ENCODE measurements at regions not wholly inside any gene's neighbourhood (a gene's known extent, or its start where the extent isn't known, plus 50 kb on each side); places are given as distances from the start of the nearest gene placed in this dataset.

DNA sequence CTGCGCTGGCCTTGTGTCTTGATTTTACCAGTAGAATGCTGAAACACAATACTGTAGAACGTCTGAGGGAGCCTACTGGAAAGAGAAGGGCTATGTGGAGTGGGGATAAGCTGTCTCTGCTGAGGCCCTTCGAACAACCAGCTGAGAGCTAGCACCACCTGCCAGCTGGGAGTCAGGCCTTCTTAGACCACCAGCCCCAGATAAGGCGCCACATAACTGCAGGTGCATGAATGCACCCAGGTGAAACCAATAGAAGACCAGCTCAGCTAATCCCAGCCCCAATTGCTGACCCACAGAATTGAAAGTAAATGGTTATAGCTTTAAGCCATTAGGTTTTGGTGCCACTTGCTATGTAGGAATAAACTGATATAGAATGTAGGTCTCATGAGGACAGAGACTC, 438.4 kb downstream of the ADRA2A start:
- H2AFZ ChIP-seq (ENCODE audit: control insufficient read depth, low read depth, low read length), result no peak overlapping the region
- FAIRE-seq (no peak), DNase-seq (ENCODE audit: low read depth, low spot score) (no peak), ATAC-seq (no peak)
- H4K20me1 ChIP-seq (ENCODE audit: control insufficient read depth, insufficient read depth), result no peaks in the 10 kb centered on the region
- H3K9me3 ChIP-seq (replicated peaks; ENCODE audit: control insufficient read depth, insufficient read depth, low read length), result no peaks in the 10 kb centered on the region
- H3K4me1 ChIP-seq (ENCODE audit: control insufficient read depth, insufficient read depth, low read length), result no peaks in the 10 kb centered on the region
- H3K27me3 ChIP-seq (replicated peaks in 1 of 2; ENCODE audit: control insufficient read depth in 2 of 2, insufficient read depth in 2 of 2, low read length in 1 of 2), result no peaks in the 10 kb centered on the region
- H3K36me3 ChIP-seq (ENCODE audit: control insufficient read depth in 2 of 2, insufficient read depth in 2 of 2, low read length in 1 of 2), result no peaks in the 10 kb centered on the region
- 0% methylated on average over 4 of the region's 4 CpGs for WGBS (ENCODE audit: insufficient coverage, insufficient replicate concordance, low lambda C conversion rate, missing lambda C conversion rate)
- H3K79me2 ChIP-seq (ENCODE audit: control insufficient read depth, insufficient read depth, low read length), result no peaks in the 10 kb centered on the region
- ChIA-PET RAD21 (ENCODE audit: unreplicated experiment) (no interaction called here), SMC1A (ENCODE audit: uncharacterized antibody, unreplicated experiment) (interaction anchor here (1.1 kb wide), 1 partner anchor 133 kb away, joined by 3 read pairs; no protein-coding TSS in a partner anchor), CTCF (interaction anchor here (1.1 kb wide), 1 partner anchor 83 kb away, joined by 3 read pairs; no protein-coding TSS in a partner anchor), POLR2A (no interaction called here)
- H3K27ac ChIP-seq (ENCODE audit: control insufficient read depth, insufficient read depth), result no peak overlapping the region
- H3K4me2 ChIP-seq (ENCODE audit: control insufficient read depth, insufficient read depth), result no peak overlapping the region
- H3K9ac ChIP-seq (ENCODE audit: control insufficient read depth, insufficient read depth, low read length), result no peak overlapping the region
- intact Hi-C loops (cut with micrococcal nuclease; ENCODE audit: unreplicated experiment) (no loop called here), in situ Hi-C loops (cut with MboI) (no loop called here)
- BruUV-seq (replicated peaks), result no TSS peak
- H3K4me3 ChIP-seq, result no peak overlapping the region
- TF ChIP-seq MYC (IDR thresholded peaks at IDR 0.05; ENCODE audit: insufficient read depth, insufficient read length, insufficient replicate concordance, low read length, severe bottlenecking), result no peak
- TF ChIP-seq, protein P1, sequence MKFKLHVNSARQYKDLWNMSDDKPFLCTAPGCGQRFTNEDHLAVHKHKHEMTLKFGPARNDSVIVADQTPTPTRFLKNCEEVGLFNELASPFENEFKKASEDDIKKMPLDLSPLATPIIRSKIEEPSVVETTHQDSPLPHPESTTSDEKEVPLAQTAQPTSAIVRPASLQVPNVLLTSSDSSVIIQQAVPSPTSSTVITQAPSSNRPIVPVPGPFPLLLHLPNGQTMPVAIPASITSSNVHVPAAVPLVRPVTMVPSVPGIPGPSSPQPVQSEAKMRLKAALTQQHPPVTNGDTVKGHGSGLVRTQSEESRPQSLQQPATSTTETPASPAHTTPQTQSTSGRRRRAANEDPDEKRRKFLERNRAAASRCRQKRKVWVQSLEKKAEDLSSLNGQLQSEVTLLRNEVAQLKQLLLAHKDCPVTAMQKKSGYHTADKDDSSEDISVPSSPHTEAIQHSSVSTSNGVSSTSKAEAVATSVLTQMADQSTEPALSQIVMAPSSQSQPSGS (IDR thresholded peaks at IDR 0.05; ENCODE audit: low read length), result no peak
- TF ChIP-seq MYB (IDR thresholded peaks at IDR 0.05; ENCODE audit: borderline replicate concordance, low read depth, low read length), result no peak
- TF ChIP-seq ZSCAN29 (IDR thresholded peaks at IDR 0.05), result no peak

DNA sequence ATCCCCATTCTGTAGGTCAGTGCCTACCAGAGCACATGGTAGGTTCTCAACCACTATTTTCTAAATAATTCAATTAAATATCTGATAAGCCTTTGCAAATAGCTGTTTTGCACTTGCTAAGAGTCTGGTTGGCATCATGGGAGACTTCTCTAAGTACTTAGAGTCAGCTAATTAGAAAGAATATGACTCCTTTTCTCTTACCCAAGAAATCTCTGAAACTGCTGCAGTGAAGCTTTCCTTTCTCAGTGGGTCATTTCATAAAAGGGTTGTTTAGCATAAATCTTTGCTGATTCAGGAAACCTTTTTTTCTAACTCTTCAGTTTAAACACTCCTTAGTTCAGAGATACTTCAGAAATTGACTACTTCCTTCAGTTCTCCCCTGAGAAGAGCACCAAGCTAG, 438.9 kb downstream of the ADRA2A start:
- Histone ChIP-seq H3K79me2 (ENCODE audit: control insufficient read depth, insufficient read depth, low read length) (no peaks in the 10 kb centered on the region), H3K4me2 (ENCODE audit: control insufficient read depth, insufficient read depth) (no peak overlapping the region), H3K9ac (ENCODE audit: control insufficient read depth, insufficient read depth, low read length) (no peak overlapping the region), H2AFZ (ENCODE audit: control insufficient read depth, low read depth, low read length) (no peak overlapping the region), H3K36me3 (ENCODE audit: control insufficient read depth in 2 of 2, insufficient read depth in 2 of 2, low read length in 1 of 2) (no peaks in the 10 kb centered on the region), H3K4me3 (no peak overlapping the region), H3K27ac (ENCODE audit: control insufficient read depth, insufficient read depth) (no peak overlapping the region), H3K4me1 (ENCODE audit: control insufficient read depth, insufficient read depth, low read length) (no peaks in the 10 kb centered on the region), H3K27me3 (replicated peaks in 1 of 2; ENCODE audit: control insufficient read depth in 2 of 2, insufficient read depth in 2 of 2, low read length in 1 of 2) (no peaks in the 10 kb centered on the region), H3K9me3 (replicated peaks; ENCODE audit: control insufficient read depth, insufficient read depth, low read length) (no peaks in the 10 kb centered on the region), H4K20me1 (ENCODE audit: control insufficient read depth, insufficient read depth) (no peaks in the 10 kb centered on the region)
- no peak for ATAC-seq
- no peak for DNase-seq (ENCODE audit: low read depth, low spot score)
- POLR2A ChIA-PET, result no interaction called here
- SMC1A ChIA-PET (ENCODE audit: uncharacterized antibody, unreplicated experiment), result interaction anchor here (1.0 to 1.1 kb wide), 2 partner anchors 13 to 133 kb away, joined by 3 read pairs; no protein-coding TSS in a partner anchor
- intact Hi-C loops (cut with micrococcal nuclease; ENCODE audit: unreplicated experiment) (no loop called here), in situ Hi-C loops (cut with MboI) (no loop called here)
- CTCF ChIA-PET, result interaction anchor here (1.1 kb wide), 1 partner anchor 82 kb away, joined by 3 read pairs; no protein-coding TSS in a partner anchor
- no peak for TF ChIP-seq SP1 (IDR thresholded peaks at IDR 0.05; ENCODE audit: low read depth, low read length)
- no peak for TF ChIP-seq RELA (IDR thresholded peaks at IDR 0.05; ENCODE audit: borderline replicate concordance, partially characterized antibody)
- no TSS peak for BruUV-seq (replicated peaks)
- RAD21 ChIA-PET (ENCODE audit: unreplicated experiment), result no interaction called here
- FAIRE-seq, result no peak
